ENCODE measurements at regions not wholly inside any gene's neighbourhood (a gene's known extent, or its start where the extent isn't known, plus 50 kb on each side); places are given as distances from the start of the nearest gene placed in this dataset.

DNA sequence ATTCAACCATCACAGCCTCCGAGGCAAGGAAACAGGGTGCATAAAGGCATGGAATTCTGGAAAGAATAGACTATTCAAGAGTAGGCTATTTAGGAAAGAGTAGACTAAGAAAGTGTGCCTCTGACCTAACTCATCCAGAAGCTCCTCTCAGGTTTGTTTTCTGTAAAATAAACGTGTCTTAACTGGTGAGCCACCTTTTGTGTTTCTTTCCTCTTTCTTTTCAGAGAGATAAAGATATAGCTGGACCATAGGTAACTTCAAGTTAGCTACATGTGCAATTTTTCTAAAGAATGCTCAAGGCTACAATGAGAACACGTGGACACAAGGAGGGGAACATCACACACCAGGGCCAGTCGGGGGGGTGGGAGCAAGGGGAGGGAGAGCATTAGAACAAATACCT lies 577.0 kb downstream of the TYW1 start:
- no peak for TF ChIP-seq CTCF (conservative IDR thresholded peaks at IDR 0.05)

GRCh38 chr7:67588631-67589030 lies 592.0 kb downstream of the TYW1 start:
- TF ChIP-seq CTCF (conservative IDR thresholded peaks at IDR 0.05) = no peak
- no peak overlapping the region for H3K27ac ChIP-seq

More for the DNA sequence above, 577.0 kb downstream of the TYW1 start:
- no peak overlapping the region for H3K27ac ChIP-seq

GRCh38 chr7:67589183-67589582 lies 592.5 kb downstream of the TYW1 start:
- no peak for TF ChIP-seq CTCF (conservative IDR thresholded peaks at IDR 0.05)
- no peak overlapping the region for H3K27ac ChIP-seq

- no peak for TF ChIP-seq CTCF (conservative IDR thresholded peaks at IDR 0.05)
Measured at GRCh38 chr7:67590649-67591048, 594.0 kb downstream of the TYW1 start.

DNA sequence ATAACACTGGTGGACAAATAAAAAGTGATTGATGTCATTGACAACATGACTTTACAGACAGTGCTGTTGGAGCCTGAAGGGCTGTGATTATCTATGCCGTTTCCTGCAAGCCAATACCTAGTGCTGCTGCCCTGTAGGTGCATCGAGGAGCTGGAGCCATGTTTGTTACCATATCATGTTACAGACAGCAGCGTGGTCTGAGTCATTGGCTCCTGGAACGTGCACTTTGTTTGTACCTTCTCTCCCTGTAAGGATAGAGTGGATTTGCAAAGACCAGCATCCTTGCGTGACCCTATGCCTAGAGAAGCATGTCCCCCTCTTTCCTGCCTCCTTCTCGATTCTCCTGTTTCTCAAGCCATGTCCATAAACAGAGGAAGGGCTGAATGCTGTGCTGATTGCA lies 597.2 kb downstream of the TYW1 start:
- H3K27ac ChIP-seq = no peak overlapping the region
- no peak for TF ChIP-seq CTCF (conservative IDR thresholded peaks at IDR 0.05)

More at GRCh38 chr7:67590649-67591048, 594.0 kb downstream of the TYW1 start:
- no peak overlapping the region for H3K27ac ChIP-seq

- H3K27ac ChIP-seq = no peak overlapping the region
- no peak for TF ChIP-seq CTCF (conservative IDR thresholded peaks at IDR 0.05)
Measured at GRCh38 chr7:67595431-67596180, 599.0 kb downstream of the TYW1 start.

DNA sequence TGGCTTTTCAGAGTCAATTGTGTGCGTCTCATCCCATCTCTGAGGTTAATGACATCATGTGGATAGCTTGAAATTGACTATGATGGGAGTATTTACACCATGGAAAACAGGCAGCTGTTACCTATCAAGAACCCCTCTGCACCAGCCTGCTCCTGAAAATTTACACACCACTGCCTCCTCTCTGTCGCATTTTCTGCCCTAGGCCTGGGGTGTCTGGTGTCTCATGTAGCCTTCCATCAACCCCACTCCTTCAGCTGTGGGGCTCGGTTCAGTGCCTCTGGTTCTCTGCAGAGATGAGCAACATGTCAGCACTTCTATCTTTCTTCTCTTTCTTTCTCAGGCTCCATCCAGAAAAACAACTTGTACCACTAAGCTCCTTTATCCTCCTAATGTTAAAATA lies 600.5 kb downstream of the TYW1 start:
- no peak overlapping the region for H3K27ac ChIP-seq
- TF ChIP-seq CTCF (conservative IDR thresholded peaks at IDR 0.05) = no peak

Measured in VCaP (cell line).